ENCODE measurements at regions not wholly inside any gene's neighbourhood (a gene's known extent, or its start where the extent isn't known, plus 50 kb on each side); places are given as distances from the start of the nearest gene placed in this dataset.

DNA sequence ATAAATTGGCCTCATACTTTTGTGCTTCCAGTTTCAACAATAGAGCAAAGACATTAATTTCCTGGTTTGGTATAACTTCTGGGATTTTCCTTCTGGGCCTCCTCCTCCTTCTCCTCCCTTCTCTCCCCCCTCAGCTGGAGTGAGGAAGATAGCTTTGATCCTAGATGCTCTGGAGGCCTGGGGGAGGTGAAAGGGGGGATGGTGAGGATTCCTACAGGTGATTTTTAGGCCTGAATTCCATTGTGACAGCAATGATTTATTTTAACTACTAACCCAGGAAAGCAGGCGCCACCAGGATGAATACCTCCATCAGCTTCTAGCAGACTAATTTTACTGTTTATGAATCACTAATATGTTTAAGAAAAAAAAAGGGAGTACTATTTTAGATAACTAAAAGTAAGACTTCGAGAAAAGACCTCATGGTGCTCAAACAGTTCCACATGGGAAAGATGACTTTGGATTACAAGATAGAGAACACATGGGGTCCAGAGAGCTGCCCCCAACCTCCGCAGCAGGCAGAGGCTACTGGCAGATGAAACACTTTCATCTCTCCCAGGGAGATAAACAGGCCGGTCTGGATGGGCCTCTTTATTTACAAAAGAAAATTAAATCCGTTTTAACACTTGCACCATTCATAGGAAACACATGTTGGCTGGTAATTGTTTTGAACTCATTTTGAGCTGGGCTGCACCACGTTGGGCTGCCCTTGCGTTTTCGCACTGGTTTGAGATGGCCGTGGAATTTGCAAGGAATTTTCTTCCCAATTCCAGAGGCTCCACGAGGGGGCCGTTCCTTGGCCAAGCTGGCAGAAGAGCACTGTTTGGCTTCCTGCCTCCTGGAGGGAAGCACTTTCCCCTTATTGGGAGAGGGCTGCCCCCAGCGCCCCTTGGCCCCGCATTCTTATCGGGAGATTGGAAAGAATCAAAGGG is 125.1 kb upstream of the STX18 start:
- no peaks in the 10 kb centered on the region for H3K9me3 ChIP-seq
- H3K27ac ChIP-seq = no peak overlapping the region
- no peaks in the 10 kb centered on the region for H3K27me3 ChIP-seq
- H3K4me1 ChIP-seq = no peaks in the 10 kb centered on the region
- no peaks in the 10 kb centered on the region for H3K36me3 ChIP-seq
- ATAC-seq (no peak), DNase-seq (no peak)
- H3K4me3 ChIP-seq = no peak overlapping the region
- TF ChIP-seq CTCF (IDR thresholded peaks at IDR 0.05) = no peak
- intact Hi-C loops (cut with DNase I) = no loop called here

DNA sequence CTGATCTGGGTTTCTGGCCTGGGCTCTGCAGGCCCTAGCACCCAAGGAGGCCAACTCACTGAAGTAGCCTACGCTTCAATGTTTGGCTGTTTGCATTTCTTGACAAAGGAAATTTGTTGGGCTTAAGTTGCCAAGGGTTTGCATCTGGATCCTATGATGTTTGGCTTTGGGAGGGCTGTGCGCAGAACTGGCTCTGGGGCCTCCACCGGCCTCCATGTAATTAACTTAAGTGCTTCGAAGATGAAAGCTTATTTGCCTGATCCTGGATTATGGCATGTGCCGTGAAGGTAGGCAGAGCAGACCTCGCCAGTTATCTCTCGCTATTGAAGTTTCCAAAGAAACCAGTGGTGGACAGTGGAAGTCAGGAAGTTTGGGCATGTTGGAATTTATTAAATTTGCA is 124.3 kb upstream of the STX18 start:
- DNase-seq (no peak), ATAC-seq (no peak)
- H3K27me3 ChIP-seq = no peaks in the 10 kb centered on the region
- intact Hi-C loops (cut with DNase I) = no loop called here
- no peaks in the 10 kb centered on the region for H3K36me3 ChIP-seq
- H3K4me3 ChIP-seq = no peak overlapping the region
- no peaks in the 10 kb centered on the region for H3K4me1 ChIP-seq
- H3K9me3 ChIP-seq = no peaks in the 10 kb centered on the region
- H3K27ac ChIP-seq = no peak overlapping the region
- no peak for TF ChIP-seq CTCF (IDR thresholded peaks at IDR 0.05)

GRCh38 chr4:4664234-4664633 is 122.4 kb upstream of the STX18 start:
- TF ChIP-seq CTCF (IDR thresholded peaks at IDR 0.05) = no peak
- ATAC-seq (no peak), DNase-seq (no peak)
- intact Hi-C loops (cut with DNase I) = no loop called here
- Histone ChIP-seq H3K4me3 (no peak overlapping the region), H3K36me3 (no peaks in the 10 kb centered on the region), H3K27ac (no peak overlapping the region), H3K27me3 (no peaks in the 10 kb centered on the region), H3K9me3 (no peaks in the 10 kb centered on the region), H3K4me1 (no peaks in the 10 kb centered on the region)

GRCh38 chr4:4663028-4663427 is 121.2 kb upstream of the STX18 start:
- TF ChIP-seq CTCF (IDR thresholded peaks at IDR 0.05) = no peak
- no peaks in the 10 kb centered on the region for H3K36me3 ChIP-seq
- no peaks in the 10 kb centered on the region for H3K4me1 ChIP-seq
- DNase-seq = no peak
- intact Hi-C loops (cut with DNase I) = no loop called here
- H3K9me3 ChIP-seq = no peaks in the 10 kb centered on the region
- no peak overlapping the region for H3K27ac ChIP-seq
- H3K4me3 ChIP-seq = no peak overlapping the region
- ATAC-seq = no peak
- no peaks in the 10 kb centered on the region for H3K27me3 ChIP-seq

GRCh38 chr4:4662230-4662629 is 120.4 kb upstream of the STX18 start:
- H3K4me1 ChIP-seq = no peaks in the 10 kb centered on the region
- no peaks in the 10 kb centered on the region for H3K9me3 ChIP-seq
- ATAC-seq (no peak), DNase-seq (no peak)
- H3K4me3 ChIP-seq = no peak overlapping the region
- intact Hi-C loops (cut with DNase I) = no loop called here
- H3K27ac ChIP-seq = no peak overlapping the region
- TF ChIP-seq CTCF (IDR thresholded peaks at IDR 0.05) = no peak
- no peaks in the 10 kb centered on the region for H3K27me3 ChIP-seq
- H3K36me3 ChIP-seq = no peaks in the 10 kb centered on the region

Measured in upper lobe of right lung (tissue), 1 donor.